HG02642 (cell line): ENCODE measurements at regions not wholly inside any gene's neighbourhood (a gene's known extent, or its start where the extent isn't known, plus 50 kb on each side); places are given as distances from the start of the nearest gene placed in this dataset.

Source experiments
- ATAC-seq: cut with Tn5 transposase; IDR thresholded peaks from one replicate; pipeline ENCODE4 v1.9.1; 2021; ENCODE audit warnings: mild to moderate bottlenecking; ENCODE audit not compliant: unreplicated experiment, poor library complexity

- no peak for ATAC-seq
Observed at GRCh38 chr11:95496901-95497300, 265.9 kb upstream of the SESN3 start.

- no peak for ATAC-seq
Observed at GRCh38 chr11:95495706-95496105, 264.7 kb upstream of the SESN3 start.

- ATAC-seq = no peak
Observed at GRCh38 chr11:95494856-95495255, 263.9 kb upstream of the SESN3 start.

- ATAC-seq = no peak
Observed at GRCh38 chr11:95494167-95494566, 263.2 kb upstream of the SESN3 start.

GRCh38 chr11:95490625-95491024 is 259.6 kb upstream of the SESN3 start:
- ATAC-seq = no peak

GRCh38 chr11:95487938-95488337 is 256.9 kb upstream of the SESN3 start:
- ATAC-seq = no peak

- ATAC-seq = peak; percentile 100
Observed at GRCh38 chr11:95487391-95487790, 256.4 kb upstream of the SESN3 start.

- no peak for ATAC-seq
Observed at GRCh38 chr11:95486979-95487378, 256.0 kb upstream of the SESN3 start.

- ATAC-seq = no peak
Observed at GRCh38 chr11:95486466-95486865, 255.5 kb upstream of the SESN3 start.

GRCh38 chr11:95485115-95485900 is 254.3 kb upstream of the SESN3 start:
- no peak for ATAC-seq

- ATAC-seq = no peak
Observed at GRCh38 chr11:95483339-95483738, 252.3 kb upstream of the SESN3 start.

- ATAC-seq = no peak
Observed at GRCh38 chr11:95478003-95478402, 247.0 kb upstream of the SESN3 start.

- ATAC-seq = no peak
Observed at GRCh38 chr11:95469258-95469657, 238.3 kb upstream of the SESN3 start.

- no peak for ATAC-seq
Observed at GRCh38 chr11:95466416-95466815, 235.4 kb upstream of the SESN3 start.

- ATAC-seq = no peak
Observed at GRCh38 chr11:95465887-95466286, 234.9 kb upstream of the SESN3 start.

- ATAC-seq = no peak
Observed at GRCh38 chr11:95461858-95462257, 230.9 kb upstream of the SESN3 start.

GRCh38 chr11:95461348-95461747 is 230.3 kb upstream of the SESN3 start:
- ATAC-seq = no peak

GRCh38 chr11:95459291-95460042 is 228.5 kb upstream of the SESN3 start:
- no peak for ATAC-seq

- no peak for ATAC-seq
Observed at GRCh38 chr11:95456714-95457491, 225.9 kb upstream of the SESN3 start.

GRCh38 chr11:95455228-95455970 is 224.4 kb upstream of the SESN3 start:
- ATAC-seq = peak; percentile 68
